H1 (cell line): ENCODE measurements at regions not wholly inside any gene's neighbourhood (a gene's known extent, or its start where the extent isn't known, plus 50 kb on each side); places are given as distances from the start of the nearest gene placed in this dataset.

Experiments
- CHD2 ChIP-seq: IDR thresholded peaks from 2 replicates; pipeline ENCODE4 v1.6.1; 2012; ENCODE audit warnings: low read length, improper control_type of control experiment
- MAFK ChIP-seq: IDR thresholded peaks from 2 replicates; pipeline ENCODE4 v1.6.1; 2012; ENCODE audit warnings: low read depth, mild to moderate bottlenecking, improper control_type of control experiment, low read length
- NRF1 ChIP-seq: IDR thresholded peaks from 2 replicates; pipeline ENCODE4 v1.6.1; 2011; ENCODE audit warnings: mild to moderate bottlenecking, low read depth, low read length, improper control_type of control experiment
- POLR2A ChIP-seq, 2 experiments: IDR thresholded peaks; 1 replicate in 1 of 2; 2 replicates in 1 of 2; pipeline ENCODE4 v1.6.1; 2011; ENCODE audit warnings: low read depth in 2 of 2, low read length in 2 of 2, mild to moderate bottlenecking in 2 of 2; ENCODE audit errors: control extremely low read depth in 1 of 2
- RAD21 ChIP-seq, 2 experiments: IDR thresholded peaks in 1 of 2; conservative IDR thresholded peaks in 1 of 2; 2 replicates each; pipeline ENCODE4 v1.6.1; 2011; ENCODE audit warnings: low read depth in 2 of 2, low read length in 2 of 2, improper control_type of control experiment in 1 of 2, inconsistent platforms in 1 of 2, mild to moderate bottlenecking in 1 of 2, moderate library complexity in 1 of 2
- TF ChIP-seq, protein P1 (sequence below), 3 experiments: IDR thresholded peaks; 1 replicate in 2 of 3; 2 replicates in 1 of 3; pipeline versions ENCODE4 v1.5.1 to v1.6.1; 2011; ENCODE audit warnings: low read length in 3 of 3, mild to moderate bottlenecking in 3 of 3, inconsistent platforms in 2 of 3, low read depth in 1 of 3, moderate library complexity in 1 of 3; ENCODE audit not compliant: insufficient read depth in 1 of 3; ENCODE audit errors: control extremely low read depth in 1 of 3

DNA sequence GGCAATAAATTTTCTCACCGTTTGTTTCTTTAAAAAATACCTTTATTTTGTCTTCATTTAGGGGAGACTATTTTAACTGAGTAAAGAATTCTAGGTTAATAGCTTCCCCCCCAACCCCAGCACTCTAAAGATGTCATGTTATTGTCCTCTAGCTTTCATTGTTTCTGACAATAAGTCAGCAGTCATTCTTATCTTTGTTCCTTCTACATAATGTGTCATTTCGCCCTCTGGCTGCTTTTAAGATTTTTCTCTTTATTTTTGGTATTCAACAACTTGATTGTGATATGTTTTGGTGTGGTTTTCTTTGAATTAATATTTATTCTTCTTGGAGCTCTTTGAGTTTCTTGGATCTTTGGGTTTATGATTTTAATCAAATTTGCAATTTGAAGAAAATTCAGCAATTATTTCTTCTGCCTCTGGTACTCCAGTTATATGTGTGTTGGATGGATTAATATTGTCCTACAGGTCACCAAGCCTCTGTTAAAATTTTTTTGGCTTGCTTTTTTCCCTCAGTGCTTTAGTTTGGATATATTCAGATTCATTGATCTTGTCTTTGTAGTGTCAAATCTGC, 64.6 kb upstream of the ELN start:
- TF ChIP-seq, protein P1, sequence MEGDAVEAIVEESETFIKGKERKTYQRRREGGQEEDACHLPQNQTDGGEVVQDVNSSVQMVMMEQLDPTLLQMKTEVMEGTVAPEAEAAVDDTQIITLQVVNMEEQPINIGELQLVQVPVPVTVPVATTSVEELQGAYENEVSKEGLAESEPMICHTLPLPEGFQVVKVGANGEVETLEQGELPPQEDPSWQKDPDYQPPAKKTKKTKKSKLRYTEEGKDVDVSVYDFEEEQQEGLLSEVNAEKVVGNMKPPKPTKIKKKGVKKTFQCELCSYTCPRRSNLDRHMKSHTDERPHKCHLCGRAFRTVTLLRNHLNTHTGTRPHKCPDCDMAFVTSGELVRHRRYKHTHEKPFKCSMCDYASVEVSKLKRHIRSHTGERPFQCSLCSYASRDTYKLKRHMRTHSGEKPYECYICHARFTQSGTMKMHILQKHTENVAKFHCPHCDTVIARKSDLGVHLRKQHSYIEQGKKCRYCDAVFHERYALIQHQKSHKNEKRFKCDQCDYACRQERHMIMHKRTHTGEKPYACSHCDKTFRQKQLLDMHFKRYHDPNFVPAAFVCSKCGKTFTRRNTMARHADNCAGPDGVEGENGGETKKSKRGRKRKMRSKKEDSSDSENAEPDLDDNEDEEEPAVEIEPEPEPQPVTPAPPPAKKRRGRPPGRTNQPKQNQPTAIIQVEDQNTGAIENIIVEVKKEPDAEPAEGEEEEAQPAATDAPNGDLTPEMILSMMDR (IDR thresholded peaks at IDR 0.05; ENCODE audit: control extremely low read depth in 1 of 3, insufficient read depth in 1 of 3, low read depth in 1 of 3, low read length in 3 of 3) = no peak
- TF ChIP-seq NRF1 = no peak
- no peak for TF ChIP-seq POLR2A (IDR thresholded peaks at IDR 0.05; ENCODE audit: control extremely low read depth in 1 of 2, low read depth in 2 of 2, low read length in 2 of 2)
- TF ChIP-seq MAFK = no peak
- TF ChIP-seq RAD21 (IDR thresholded peaks at IDR 0.05 in 1 of 2, conservative IDR thresholded peaks at IDR 0.05 in 1 of 2; ENCODE audit: low read depth in 2 of 2, low read length in 2 of 2) = no peak
- no peak for TF ChIP-seq CHD2
